ENCODE measurements at regions not wholly inside any gene's neighbourhood (a gene's known extent, or its start where the extent isn't known, plus 50 kb on each side); places are given as distances from the start of the nearest gene placed in this dataset.

DNA sequence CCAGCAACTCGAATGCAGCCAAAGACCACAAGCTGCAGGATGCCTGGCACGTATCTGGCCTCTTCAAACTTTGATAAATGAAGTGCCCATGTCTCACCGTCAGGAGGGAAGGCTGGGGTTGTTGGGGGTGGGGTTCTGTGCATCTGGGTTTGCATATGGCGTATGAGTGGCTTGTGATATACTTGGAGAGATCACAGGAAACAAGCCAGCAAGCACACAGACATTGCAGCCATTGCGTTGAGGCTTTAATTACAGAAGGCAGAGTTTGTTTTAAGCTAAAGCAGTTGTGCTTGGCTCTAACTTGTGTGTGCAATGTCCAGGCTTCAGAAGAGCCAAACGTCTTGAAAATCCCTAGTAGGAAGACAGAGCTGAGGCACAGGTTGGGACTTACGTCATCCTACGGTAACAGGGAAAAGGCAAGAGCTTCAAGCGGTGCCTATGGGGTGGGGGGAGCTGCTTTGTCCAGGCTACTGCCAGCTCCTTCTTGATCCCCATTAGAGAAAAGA is 109.2 kb downstream of the ASB7 start (continued):
- TF ChIP-seq CHD7 (IDR thresholded peaks at IDR 0.05; ENCODE audit: insufficient replicate concordance, low read length): no peak
- no peak for TF ChIP-seq RNF2 (IDR thresholded peaks at IDR 0.05; ENCODE audit: borderline replicate concordance, low read depth, low read length, missing control alignments, poor library complexity, severe bottlenecking)
- no peak for TF ChIP-seq TCF12 (IDR thresholded peaks at IDR 0.05; ENCODE audit: low read depth, low read length)
- no peak for TF ChIP-seq JUND (IDR thresholded peaks at IDR 0.05; ENCODE audit: low read length)
- TF ChIP-seq CEBPB (IDR thresholded peaks at IDR 0.05; ENCODE audit: low read depth, low read length): no peak
- no peak for TF ChIP-seq BACH1 (IDR thresholded peaks at IDR 0.05; ENCODE audit: low read length)
- no peak for TF ChIP-seq E2F6 (IDR thresholded peaks at IDR 0.05)

Data from H1 (cell line).